ENCODE measurements at regions not wholly inside any gene's neighbourhood (a gene's known extent, or its start where the extent isn't known, plus 50 kb on each side); places are given as distances from the start of the nearest gene placed in this dataset.

- H3K27ac Mint-ChIP-seq (ENCODE audit: low read depth, unreplicated experiment): no peak overlapping the region
- no TSS peak for BruUV-seq (replicated peaks)
- ChIA-PET CTCF (interaction anchor here (1.1 to 2.4 kb wide), 2 partner anchors 16 to 101 kb away, joined by 3 to 8 read pairs; no protein-coding TSS in a partner anchor), POLR2A (no interaction called here)
- no peaks in the 10 kb centered on the region for H3K36me3 Mint-ChIP-seq (ENCODE audit: insufficient read depth, unreplicated experiment)
- no peak for TF ChIP-seq CTCF (IDR thresholded peaks at IDR 0.05; ENCODE audit: unreplicated experiment)
- no peak for DNase-seq (ENCODE audit: unreplicated experiment)
- intact Hi-C loops (cut with micrococcal nuclease): no loop called here
- no peaks in the 10 kb centered on the region for H3K4me1 Mint-ChIP-seq (ENCODE audit: insufficient read depth, unreplicated experiment)
- no peaks in the 10 kb centered on the region for H3K9me3 Mint-ChIP-seq (ENCODE audit: unreplicated experiment)
- no peaks in the 10 kb centered on the region for H3K27me3 Mint-ChIP-seq (ENCODE audit: insufficient read depth, unreplicated experiment)
- H3K4me3 Mint-ChIP-seq (ENCODE audit: unreplicated experiment): no peak overlapping the region
Observed at GRCh38 chr3:176855901-176856486, 341.3 kb downstream of the TBL1XR1 start.

- H3K4me3 Mint-ChIP-seq (ENCODE audit: unreplicated experiment): no peak overlapping the region
- H3K9me3 Mint-ChIP-seq (ENCODE audit: unreplicated experiment): no peaks in the 10 kb centered on the region
- H3K36me3 Mint-ChIP-seq (ENCODE audit: insufficient read depth, unreplicated experiment): no peaks in the 10 kb centered on the region
- intact Hi-C loops (cut with micrococcal nuclease): no loop called here
- no peaks in the 10 kb centered on the region for H3K4me1 Mint-ChIP-seq (ENCODE audit: insufficient read depth, unreplicated experiment)
- no peak overlapping the region for H3K27ac Mint-ChIP-seq (ENCODE audit: low read depth, unreplicated experiment)
- TF ChIP-seq CTCF (IDR thresholded peaks at IDR 0.05; ENCODE audit: unreplicated experiment): no peak
- no peak for DNase-seq (ENCODE audit: unreplicated experiment)
- no peaks in the 10 kb centered on the region for H3K27me3 Mint-ChIP-seq (ENCODE audit: insufficient read depth, unreplicated experiment)
- CTCF ChIA-PET: interaction anchor here (1.1 to 2.4 kb wide), 3 partner anchors 17 to 100 kb away, joined by 3 to 8 read pairs (median 3); no protein-coding TSS in a partner anchor
- POLR2A ChIA-PET: no interaction called here
- no TSS peak for BruUV-seq (replicated peaks)
Observed at GRCh38 chr3:176855213-176855612, 342.1 kb downstream of the TBL1XR1 start.

- Mint-ChIP-seq H3K27me3 (ENCODE audit: insufficient read depth, unreplicated experiment) (no peaks in the 10 kb centered on the region), H3K9me3 (ENCODE audit: unreplicated experiment) (no peaks in the 10 kb centered on the region), H3K36me3 (ENCODE audit: insufficient read depth, unreplicated experiment) (no peaks in the 10 kb centered on the region), H3K27ac (ENCODE audit: low read depth, unreplicated experiment) (no peak overlapping the region), H3K4me1 (ENCODE audit: insufficient read depth, unreplicated experiment) (no peaks in the 10 kb centered on the region), H3K4me3 (ENCODE audit: unreplicated experiment) (no peak overlapping the region)
- no peak for DNase-seq (ENCODE audit: unreplicated experiment)
- TF ChIP-seq CTCF (IDR thresholded peaks at IDR 0.05; ENCODE audit: unreplicated experiment): no peak
- ChIA-PET POLR2A (no interaction called here), CTCF (no interaction called here)
- intact Hi-C loops (cut with micrococcal nuclease): no loop called here
- BruUV-seq (replicated peaks): no TSS peak
Observed at GRCh38 chr3:176850498-176850897, 346.8 kb downstream of the TBL1XR1 start.

DNA sequence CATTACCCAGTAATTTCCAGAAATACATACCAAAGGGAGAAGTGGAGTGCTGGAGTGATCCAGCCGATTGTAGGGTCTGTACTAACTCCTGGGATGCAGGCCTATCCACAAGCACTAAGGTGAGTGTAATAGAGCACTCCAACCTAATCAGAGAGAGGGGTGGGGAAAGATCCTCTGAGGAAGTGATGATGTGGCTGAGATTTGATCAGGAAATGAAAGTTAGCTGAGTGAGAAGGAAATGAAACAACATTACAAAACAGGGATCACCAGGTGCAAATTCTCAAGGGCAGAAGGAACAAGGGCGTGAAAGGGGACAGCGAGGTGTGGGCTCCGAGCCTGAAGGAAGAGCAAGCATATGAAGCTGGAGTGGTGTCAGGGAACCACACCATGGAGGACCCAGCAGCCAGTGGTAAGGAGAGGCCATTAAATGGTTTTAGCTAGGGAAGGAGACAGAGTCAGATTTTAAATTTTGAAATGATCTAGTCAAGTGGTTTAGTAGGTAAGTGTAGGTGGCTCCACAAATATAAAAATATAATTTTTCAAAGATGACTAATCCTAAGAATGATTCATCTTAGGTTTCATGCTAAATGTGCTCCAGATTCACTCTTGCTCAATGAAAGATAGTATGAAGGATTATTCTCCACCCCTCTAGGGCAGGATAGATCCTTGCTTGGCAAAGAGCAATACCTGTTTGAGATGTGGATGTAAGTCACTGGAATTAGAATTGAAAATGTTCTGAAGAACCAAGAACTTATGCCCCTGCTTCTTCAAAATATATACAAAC, 348.7 kb downstream of the TBL1XR1 start:
- CTCF ChIA-PET: no interaction called here
- no peak for TF ChIP-seq CTCF (IDR thresholded peaks at IDR 0.05; ENCODE audit: unreplicated experiment)
- H3K9me3 Mint-ChIP-seq (ENCODE audit: unreplicated experiment): no peaks in the 10 kb centered on the region
- no peak overlapping the region for H3K27ac Mint-ChIP-seq (ENCODE audit: low read depth, unreplicated experiment)
- POLR2A ChIA-PET: interaction anchor here (0.6 to 1.7 kb wide), 3 partner anchors 19 to 53 kb away, joined by 3 to 10 read pairs (median 4); no protein-coding TSS in a partner anchor
- H3K4me1 Mint-ChIP-seq (ENCODE audit: insufficient read depth, unreplicated experiment): no peaks in the 10 kb centered on the region
- peak; percentile 75 for DNase-seq (ENCODE audit: unreplicated experiment)
- intact Hi-C loops (cut with micrococcal nuclease): no loop called here
- BruUV-seq (replicated peaks): no TSS peak
- H3K27me3 Mint-ChIP-seq (ENCODE audit: insufficient read depth, unreplicated experiment): no peaks in the 10 kb centered on the region
- no peaks in the 10 kb centered on the region for H3K36me3 Mint-ChIP-seq (ENCODE audit: insufficient read depth, unreplicated experiment)
- no peak overlapping the region for H3K4me3 Mint-ChIP-seq (ENCODE audit: unreplicated experiment)

Data from MCF 10A (cell line).